Umbilical cord (tissue), 1 donor: ENCODE measurements at regions not wholly inside any gene's neighbourhood (a gene's known extent, or its start where the extent isn't known, plus 50 kb on each side); places are given as distances from the start of the nearest gene placed in this dataset.
A peak's percentile ranks its signal among the peaks of the same experiment; 100 is the strongest.

Experiments
- DNase-seq: peaks from one replicate; pipeline ENCODE4 v3.0.0-alpha.2; 2015; ENCODE audit warnings: low spot score

DNA sequence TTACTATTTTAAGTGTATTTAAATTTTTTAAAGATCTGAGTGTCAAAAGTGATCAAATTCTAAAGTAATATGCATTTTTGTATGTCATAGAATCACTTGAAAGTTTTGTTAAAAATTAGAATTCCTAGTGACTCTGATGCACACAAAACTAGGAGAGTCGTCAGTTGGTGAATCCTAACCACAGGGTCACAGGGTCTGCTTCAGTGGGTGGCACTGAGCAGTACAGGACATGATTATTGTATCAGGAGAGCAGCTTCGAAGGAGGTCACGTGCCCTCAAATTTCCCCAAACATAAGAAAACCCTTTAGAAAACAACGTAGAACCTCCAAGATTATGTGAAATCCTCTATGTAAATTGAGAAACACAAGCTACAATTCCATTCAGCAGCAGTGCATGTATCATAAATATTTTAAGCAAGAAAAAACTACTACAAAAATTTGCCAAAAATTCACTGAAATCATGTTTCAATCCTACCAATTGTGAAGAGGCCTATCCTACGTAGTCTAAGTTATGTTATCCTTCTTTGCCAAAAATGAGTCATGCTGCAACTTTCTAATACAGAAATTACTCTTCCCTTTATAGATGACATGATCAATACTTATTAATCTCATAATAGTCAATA is 323.6 kb downstream of the AASDHPPT start:
- no peak for DNase-seq

DNA sequence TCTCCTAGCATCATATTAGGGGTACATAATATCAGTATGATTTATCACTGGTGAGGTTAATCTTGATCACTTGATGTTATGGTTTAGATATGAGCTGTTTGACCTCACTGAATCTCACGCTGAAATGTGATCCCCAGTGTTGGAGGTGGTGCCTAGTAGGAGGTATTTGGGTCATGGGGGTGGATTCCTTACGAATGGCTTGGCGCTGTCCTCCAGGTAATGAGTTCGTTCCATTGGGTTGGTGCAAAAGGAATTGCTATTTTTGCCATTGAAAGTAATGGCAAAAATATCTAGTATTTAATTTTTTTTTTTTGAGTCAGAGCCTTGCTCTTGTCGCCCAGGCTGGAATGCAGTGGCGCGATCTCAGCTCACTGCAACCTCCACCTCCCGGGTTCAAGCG is 326.3 kb downstream of the AASDHPPT start:
- no peak for DNase-seq

DNA sequence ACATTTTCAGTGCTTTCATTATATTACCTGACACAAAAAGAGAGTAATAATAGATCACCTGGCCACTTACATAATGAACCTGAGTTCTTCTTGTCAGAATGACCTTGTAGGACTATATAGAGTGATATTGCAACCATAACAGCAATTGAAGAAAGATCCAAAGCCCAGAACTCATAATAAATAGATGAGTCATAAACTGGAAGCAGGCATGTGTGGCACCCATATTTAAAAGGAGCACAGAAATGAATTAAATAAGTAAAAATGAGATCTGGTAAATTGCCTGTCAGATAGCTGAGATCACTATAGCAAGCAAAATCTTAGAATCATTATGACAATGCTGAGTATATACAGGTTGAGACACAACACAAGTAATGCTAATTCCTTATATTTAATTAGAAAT is 331.8 kb downstream of the AASDHPPT start:
- no peak for DNase-seq

DNA sequence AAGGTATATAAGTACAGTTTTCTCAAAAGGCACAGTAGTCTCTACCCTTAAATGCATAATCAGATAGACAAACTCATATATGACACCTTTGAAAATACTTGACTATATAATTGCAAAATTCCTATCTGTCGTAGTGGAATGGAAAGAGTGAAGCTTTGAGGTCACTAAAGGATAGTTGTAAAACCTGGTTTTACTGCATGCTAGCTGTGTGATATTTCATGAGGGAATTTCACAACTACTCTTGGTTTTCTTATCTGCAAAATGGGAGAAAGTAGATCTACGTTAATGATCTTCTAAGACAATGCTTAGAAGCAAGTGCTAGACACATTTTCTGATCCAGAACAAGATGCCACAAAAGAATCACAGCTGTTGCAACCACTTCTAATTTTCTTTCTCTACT is 332.2 kb downstream of the AASDHPPT start:
- no peak for DNase-seq

DNA sequence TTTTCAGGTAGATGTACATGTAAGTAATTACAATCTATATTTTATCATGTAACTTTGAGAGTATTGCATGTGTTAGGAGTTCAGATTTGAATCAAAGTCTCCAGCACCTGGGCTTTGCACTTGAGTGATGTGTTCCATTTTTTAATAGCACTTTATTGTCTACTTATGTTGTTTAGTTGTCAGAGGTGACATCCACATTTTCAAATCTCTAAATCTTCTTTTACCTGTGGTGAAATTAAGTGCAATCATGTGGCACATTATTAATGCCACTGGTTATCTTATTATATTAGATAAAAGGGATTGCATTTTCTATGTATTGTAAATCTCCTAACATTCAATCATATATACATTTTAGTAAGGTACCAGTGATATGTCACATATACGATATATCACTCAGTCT is 333.4 kb downstream of the AASDHPPT start:
- no peak for DNase-seq

DNA sequence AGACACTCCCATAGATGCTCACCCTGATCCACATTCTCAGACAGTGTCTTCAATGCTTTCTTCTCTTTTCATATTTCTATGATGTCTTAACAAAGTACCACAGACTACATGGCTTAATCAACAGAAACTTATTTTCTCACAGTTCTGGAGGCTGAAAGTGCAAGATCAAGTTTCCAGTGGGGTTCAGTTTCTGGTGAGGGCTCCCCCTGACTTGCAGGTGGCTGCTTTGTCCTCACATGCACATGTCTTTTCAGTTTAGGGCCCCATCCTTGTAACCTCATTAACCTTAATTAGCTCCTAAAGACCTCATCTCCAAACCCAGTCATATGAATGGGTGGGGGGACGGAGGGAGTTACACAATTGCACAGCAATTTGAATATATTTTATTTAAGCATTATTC is 335.8 kb downstream of the AASDHPPT start:
- DNase-seq: no peak

DNA sequence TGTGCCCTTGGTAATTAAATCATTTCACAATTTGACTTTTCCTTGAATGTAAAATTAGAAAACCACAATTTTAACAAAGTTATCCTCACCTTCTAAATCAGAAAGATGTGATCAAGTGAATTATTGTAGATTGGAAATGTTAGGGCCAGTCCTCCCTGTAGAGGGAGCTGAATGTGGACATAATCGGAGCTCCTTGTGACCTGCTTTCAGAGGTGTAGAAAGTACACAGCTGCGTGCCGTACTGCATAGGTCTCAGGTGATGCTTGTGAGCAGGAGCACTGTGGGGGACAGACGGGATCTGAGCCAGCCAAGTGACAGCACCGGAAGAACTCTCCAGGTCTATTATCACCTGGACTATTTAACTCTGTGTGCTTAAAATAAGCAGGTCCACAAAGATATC is 338.0 kb downstream of the AASDHPPT start:
- no peak for DNase-seq

DNA sequence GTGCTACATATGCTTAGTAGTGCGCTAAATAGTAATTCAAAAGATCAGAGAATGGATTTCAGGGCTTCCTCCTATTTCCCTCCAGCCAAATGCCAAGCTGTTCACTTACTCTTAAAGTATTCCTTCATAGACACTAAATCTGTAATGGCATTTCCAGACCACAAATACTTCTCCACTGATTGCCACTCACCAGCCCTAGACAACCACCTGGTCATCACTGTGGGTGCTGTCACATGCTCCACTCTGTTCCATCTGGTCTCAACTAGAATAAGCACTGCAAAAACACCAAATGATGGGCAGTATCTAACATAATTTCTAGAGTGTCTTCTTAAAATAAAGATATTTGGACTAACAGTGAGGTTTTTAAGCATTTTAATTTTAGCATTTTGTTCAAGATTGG is 341.3 kb downstream of the AASDHPPT start:
- DNase-seq: no peak

DNA sequence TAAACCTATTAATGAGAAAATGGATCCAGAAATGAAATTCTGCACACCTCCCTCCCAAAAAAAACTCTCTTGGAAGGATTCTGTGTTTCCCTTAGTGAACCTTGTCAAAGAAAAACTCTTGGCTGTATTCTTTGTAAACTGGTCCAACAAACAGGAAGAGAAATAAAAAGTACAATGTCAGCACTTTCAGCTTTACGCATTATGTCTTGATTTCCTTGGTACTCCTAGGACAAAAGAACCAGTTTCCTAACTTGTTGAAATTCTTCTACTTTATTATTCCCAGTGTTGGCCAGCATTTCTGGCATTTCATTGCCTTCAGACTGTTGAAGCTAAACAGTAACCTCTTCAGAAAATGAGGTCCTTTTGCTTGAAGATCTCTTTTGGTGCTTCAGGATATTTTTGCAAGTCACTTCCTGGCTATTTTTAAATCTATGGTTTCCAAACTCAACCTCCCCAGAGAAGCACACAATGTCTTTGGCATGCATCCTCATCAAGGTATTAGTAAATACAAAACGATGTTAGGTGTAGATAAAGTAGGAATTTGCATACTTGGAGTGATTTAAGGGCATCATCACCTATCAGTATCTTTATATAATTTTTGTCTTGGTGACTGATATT is 342.7 kb downstream of the AASDHPPT start:
- DNase-seq: no peak

DNA sequence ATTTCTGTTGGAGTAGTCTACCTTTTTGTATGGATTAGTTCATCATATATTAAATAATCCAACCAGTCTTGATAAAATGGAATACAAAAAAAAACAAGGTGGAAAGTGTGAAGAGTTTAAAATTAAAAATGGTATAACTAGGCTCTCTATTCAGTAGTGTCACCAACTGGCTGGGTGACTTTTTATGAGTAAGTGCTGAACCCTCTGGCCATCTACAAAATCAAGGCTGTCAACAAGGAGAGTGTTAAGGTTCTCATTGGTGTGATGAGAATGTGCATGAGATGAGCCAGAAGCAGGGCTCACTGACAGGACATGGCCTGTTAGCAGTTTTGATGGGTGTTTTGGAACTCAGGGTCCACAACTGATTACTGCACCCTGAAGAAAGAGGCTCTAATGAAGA is 343.2 kb downstream of the AASDHPPT start:
- DNase-seq: no peak

DNA sequence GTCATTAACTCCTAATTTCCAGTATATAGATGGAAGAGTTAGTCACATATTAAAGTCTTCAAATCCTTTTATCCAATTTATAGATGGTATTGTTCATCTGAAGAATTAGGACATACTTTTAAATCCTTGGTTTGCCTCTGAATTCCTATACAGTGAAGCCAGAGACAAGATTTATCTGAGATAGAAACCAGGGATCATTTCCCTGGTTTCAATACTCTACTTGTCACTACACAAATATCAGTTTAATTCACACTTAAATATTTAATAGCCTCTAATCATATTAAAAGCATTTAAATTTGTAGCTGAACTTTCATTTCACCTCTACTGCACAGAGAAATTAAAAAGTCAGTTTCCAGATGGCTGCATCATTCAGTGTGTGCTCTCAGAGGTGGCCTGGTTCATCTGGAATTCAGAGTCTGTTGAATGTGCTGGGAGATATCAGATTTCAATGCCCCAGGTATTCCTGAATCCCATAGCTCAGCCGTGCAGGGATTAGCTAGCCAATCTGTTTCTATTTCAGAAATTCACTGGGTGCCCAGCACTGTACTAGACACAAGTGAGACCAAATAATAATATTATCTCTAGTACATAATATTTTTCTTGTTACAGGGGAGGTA is 344.3 kb downstream of the AASDHPPT start:
- DNase-seq: no peak

DNA sequence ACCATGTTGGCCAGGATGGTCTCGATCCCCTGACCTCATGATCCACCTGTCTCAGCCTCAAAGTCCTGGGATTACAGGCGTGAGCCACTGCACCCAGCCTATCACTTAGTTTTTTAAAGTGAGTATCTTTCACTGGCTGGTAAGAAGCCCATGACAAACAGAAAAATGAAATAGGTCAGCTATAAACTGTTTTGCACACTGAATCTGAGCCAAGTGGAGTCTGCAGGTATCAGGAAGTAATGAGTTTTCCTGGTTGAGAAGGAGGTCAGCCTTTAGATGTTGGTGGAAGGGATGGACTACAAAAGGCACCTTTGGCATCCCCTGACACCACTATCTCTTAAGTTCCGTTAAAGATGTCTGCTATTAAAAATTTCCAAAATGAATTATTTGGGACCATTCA is 345.1 kb downstream of the AASDHPPT start:
- no peak for DNase-seq

DNA sequence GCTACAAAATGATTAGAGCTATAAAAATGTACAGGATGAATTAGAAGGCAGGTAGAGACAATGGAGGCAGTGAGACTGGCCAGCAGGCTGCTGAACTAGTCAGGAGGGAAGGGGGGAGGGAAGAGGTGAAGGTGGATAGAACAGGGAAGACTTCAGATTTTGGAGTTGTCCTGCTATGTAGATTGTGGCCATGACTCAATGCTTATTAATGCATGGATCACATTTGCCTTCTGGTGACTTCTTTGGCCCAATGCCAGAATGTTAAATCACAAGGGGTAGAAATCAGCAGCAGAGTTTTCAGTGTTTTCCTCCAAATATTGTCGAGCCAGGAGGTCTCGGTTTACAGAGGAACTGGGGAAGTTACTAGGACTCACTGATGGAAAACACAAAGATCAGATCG is 346.6 kb downstream of the AASDHPPT start:
- no peak for DNase-seq

DNA sequence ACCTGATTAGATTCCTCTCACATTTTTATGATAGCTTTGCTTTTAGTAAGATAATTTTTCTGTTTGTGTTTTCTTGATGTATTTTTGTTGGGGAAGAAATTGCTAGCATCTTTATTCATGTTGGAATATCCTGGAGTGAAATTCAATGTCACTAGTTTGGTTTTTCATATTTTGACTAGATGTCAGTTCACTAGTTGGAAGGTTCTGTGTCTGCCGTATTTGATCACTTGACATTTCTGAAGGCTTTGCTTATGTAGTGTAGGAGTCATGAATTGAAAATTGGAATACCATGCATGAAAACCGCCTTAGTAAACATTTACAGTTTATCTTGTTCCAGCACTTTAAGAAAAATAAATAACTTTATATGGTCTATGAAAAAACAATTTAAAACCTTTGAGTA is 348.4 kb downstream of the AASDHPPT start:
- DNase-seq: no peak

DNA sequence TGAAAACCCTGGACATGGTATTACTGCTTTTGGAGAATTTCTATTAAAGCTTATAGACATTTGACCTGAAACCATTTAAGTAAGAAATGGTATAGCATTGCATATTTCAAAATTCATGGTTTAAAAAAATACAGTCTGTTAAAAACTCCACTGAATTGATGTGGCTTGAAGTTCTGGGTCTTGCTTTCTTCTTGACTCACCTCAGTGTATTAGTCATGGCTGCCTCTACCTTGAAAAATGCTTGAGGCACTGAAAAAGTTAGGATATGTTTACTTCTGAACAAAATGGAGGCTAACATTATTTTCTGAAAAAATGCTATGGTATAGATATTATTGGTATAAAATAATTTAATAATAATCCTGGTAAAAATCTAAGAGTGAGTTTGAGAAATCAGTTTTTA is 349.2 kb downstream of the AASDHPPT start:
- no peak for DNase-seq

DNA sequence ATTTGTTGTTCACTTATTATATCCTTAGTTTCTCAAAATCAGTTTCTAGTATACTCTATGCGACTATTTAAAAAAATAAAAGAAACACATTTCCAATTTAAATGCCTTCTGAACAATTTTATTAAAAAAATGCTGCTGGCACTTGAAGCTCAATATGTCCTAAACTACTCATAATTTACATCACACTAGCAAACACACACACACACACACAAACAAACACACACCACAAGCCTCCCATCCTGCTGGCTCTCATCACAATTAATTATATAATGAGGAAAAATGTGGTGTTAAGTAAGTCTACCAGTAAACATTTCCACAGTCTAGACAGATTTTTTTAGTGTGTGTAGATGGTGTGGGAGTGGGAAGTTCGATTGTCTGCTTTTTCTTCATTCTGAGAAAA is 350.3 kb downstream of the AASDHPPT start:
- DNase-seq: no peak

DNA sequence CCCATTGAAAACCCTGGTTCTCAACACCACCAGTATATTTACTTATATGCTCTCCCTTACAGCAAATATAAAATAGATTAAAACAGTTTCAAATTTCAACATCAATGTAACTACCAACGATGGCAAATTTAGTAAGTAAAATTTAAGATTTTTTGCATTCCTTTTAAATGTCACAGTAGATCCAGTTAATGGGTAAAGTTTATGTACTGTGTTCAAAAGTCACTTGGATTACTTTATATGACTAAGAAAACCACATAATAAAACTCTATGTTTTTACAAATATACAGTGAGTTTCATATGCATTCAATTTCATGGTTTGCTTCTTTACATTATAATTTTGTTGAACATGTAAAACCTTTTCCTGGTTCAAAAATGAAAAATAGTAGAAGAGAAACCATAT is 364.6 kb downstream of the AASDHPPT start:
- DNase-seq: no peak

DNA sequence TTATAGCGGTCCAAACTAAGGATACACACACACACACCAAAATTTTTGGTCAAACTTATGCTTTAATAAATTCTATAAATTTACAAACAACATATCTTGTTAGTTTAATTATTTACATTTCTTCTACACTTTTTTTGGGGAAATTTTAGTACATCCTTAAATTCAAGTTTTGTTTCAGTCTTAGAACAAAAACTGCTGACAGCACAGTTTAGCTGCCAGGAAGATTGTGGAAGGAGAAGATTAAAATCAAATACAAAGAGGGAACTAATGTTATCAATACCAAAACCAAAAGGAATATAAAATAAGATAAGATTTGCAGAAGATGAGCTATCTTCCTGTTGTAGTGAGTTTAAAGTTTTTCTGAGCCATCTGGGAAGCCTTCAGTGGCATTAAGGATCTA is 368.8 kb downstream of the AASDHPPT start:
- no peak for DNase-seq

DNA sequence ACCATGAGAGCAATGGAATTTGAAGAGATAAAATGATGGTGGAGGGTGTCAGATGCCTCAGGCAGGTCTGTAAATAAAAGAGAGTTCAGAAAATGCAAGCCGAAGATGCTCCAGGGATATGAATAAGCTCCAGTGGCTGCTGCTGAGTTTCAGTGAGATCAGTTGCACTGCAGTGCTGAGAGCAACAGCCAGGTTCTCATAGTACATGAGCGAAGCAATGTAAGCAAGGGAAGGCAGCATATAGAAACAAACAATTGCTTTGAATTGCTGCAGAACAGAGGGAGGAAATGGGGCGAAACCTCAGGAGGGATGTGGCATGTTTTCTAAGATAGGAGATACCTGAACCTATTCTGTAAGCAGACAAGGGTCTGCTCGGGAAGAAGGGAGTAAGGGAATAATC is 369.5 kb downstream of the AASDHPPT start:
- DNase-seq: peak; percentile 84

DNA sequence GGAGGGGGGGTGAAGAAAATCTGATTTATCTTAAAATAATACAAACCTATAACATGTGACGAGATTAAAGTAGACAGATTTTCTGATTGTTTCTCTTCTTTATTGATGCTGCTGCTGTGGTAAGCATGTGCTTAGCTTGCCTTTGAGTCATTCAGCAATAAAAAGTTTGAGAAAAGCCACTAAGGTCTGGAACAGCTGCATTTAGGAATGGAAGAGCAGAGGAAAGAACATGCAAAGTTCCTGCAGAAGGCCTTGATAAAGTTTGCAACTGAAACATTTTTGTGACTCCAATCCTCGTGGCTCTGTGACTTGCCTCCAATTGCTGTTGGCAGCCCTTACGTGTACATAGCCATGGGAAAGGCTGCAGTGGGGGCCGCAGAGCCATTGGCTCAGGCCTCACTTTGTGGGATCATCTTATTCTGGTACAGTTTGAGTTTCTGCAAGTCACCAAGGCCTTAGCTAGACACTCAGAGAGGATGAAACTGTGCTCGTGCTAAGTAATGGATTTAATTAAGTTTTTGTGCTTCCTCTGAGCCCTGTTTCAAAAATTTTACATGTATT is 370.2 kb downstream of the AASDHPPT start:
- peak; percentile 91 for DNase-seq

DNA sequence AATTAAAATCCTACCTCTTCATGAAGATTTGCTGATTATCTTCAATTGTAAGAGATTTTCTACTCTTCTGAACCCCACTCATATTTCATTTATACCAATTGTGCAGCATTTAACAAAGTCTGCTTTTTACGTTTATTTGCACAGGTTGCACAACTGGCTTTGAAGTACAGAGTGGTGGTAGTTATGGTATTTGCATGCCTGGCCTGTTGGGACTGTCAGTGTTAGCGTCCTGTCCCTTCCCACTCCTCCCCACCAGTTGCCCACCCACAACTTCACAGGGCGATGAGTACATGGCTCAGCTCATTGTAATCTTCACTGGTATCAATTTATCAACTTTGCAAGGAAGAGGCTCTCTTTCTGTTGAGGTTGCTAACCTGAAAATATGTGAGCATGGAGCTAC is 372.3 kb downstream of the AASDHPPT start:
- DNase-seq: no peak

DNA sequence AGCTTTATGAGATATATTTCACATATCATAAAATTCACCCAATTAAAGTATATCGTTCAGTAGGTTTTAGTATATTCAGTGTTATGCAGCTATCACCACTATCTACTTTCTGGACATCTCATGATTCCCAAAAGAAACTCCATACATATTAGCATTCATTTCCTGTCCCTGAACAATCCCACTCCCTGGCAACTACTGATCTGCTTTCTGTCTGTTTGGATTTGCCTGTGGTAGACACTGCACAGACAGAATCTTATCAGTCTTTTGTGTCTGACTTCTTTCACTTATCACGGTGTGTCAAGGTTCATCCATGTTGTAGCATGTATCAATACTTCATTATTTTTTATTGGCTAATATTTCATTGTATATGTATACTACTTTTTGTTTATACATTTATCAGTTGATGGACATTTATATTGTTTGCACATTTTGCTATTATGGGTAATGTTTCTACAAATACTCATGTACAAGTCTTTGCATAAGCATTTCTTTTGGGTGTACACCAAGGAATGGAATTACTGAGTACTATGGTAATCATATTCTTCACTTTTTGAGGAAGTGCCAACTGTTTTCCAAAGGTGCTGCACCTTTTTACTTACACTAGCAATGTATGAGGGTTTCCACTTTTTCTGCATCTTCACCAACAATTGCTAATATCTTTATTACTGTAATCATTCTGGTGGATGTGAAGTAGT is 373.9 kb downstream of the AASDHPPT start:
- DNase-seq: no peak

DNA sequence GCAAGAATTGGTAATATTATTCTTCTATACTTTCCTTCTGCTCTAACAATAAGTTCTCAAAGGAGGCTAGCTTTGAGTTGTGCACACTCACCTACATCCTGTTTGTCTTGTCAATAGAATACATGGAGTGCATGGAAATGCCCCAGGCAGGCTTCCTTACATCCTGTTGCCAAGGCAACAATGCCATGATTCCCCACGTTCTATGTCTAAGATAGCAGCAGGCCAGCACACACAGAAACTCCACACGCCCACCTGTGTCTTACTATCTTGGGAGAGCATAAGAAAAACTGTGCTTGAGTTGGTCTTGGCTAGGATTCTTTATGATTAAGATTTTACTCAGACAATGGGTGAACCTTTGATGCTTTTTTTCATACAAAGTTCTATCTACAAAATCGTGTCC is 379.2 kb downstream of the AASDHPPT start:
- no peak for DNase-seq
